Endodermal cell (in vitro differentiated cells): ENCODE measurements at regions not wholly inside any gene's neighbourhood (a gene's known extent, or its start where the extent isn't known, plus 50 kb on each side); places are given as distances from the start of the nearest gene placed in this dataset.
"Not testable (repeated sequence)": the region's sequence is repeated elsewhere in the genome, so short reads cannot be mapped to it uniquely, and the experiment has no call there.

Experiments
- DNase-seq: peaks from one replicate; pipeline ENCODE4 v3.0.0-alpha.2; 2017
- H3K27ac ChIP-seq: 2 replicates; pipeline ENCODE4 v1.5.1; 2013; ENCODE audit warnings: mild to moderate bottlenecking, low read depth, low read length, moderate library complexity
- H3K27me3 ChIP-seq: 2 replicates; pipeline ENCODE4 v1.6.1; 2013; ENCODE audit warnings: mild to moderate bottlenecking, low read length, moderate library complexity; ENCODE audit not compliant: insufficient read depth, control insufficient read depth, poor library complexity, severe bottlenecking
- H3K36me3 ChIP-seq: 2 replicates; pipeline ENCODE4 v1.7.0; 2013; ENCODE audit warnings: mild to moderate bottlenecking, low read length, moderate library complexity; ENCODE audit not compliant: control insufficient read depth, insufficient read depth
- H3K4me1 ChIP-seq: one replicate; pipeline ENCODE4 v1.7.0; 2013; ENCODE audit warnings: low read length; ENCODE audit not compliant: control insufficient read depth, insufficient read depth
- H3K4me3 ChIP-seq: 2 replicates; pipeline ENCODE4 v1.5.1; 2013; ENCODE audit warnings: mild to moderate bottlenecking, low read length, moderate library complexity
- H3K9ac ChIP-seq: 2 replicates; pipeline ENCODE4 v1.6.1; 2013; ENCODE audit warnings: mild to moderate bottlenecking, low read length, moderate library complexity; ENCODE audit not compliant: poor library complexity, severe bottlenecking; ENCODE audit errors: extremely low read depth
- H3K9me3 ChIP-seq: 2 replicates; pipeline ENCODE4 v1.6.1; 2013; ENCODE audit warnings: mild to moderate bottlenecking, low read length, moderate library complexity; ENCODE audit not compliant: control insufficient read depth
- H3K27ac Mint-ChIP-seq: 2 replicates; pipeline ENCODE4 v1.8.0; 2020; ENCODE audit warnings: mixed read lengths
- H3K27me3 Mint-ChIP-seq: 2 replicates; pipeline ENCODE4 v1.8.0; 2021; ENCODE audit warnings: mild to moderate bottlenecking, mixed read lengths; ENCODE audit not compliant: insufficient read depth
- H3K36me3 Mint-ChIP-seq: 2 replicates; pipeline ENCODE4 v1.8.0; 2020; ENCODE audit warnings: low read depth, mixed read lengths
- H3K4me1 Mint-ChIP-seq: 2 replicates; pipeline ENCODE4 v1.8.0; 2020; ENCODE audit warnings: mixed read lengths
- H3K4me3 Mint-ChIP-seq: 2 replicates; pipeline ENCODE4 v1.8.0; 2020; ENCODE audit warnings: mild to moderate bottlenecking, moderate library complexity, mixed read lengths
- H3K9me3 Mint-ChIP-seq: 2 replicates; pipeline ENCODE4 v1.8.0; 2020; ENCODE audit warnings: mild to moderate bottlenecking, mixed read lengths
- WGBS, 2 experiments: methylation state at CpG; one replicate each; pipeline versions ENCODE4 v1.1.5 to v1.1.7; 2013; ENCODE audit warnings: missing lambda C conversion rate in 2 of 2, mixed read lengths in 1 of 2; ENCODE audit not compliant: insufficient coverage in 1 of 2, insufficient read length in 1 of 2; 5-methylcytosine and 5-hydroxymethylcytosine counted together
- TF ChIP-seq, protein P1 (sequence below): fragments of 200-600 bp; sonication (generic); conservative IDR thresholded peaks from 2 replicates; pipeline ENCODE4 v1.5.0; 2021; ENCODE audit warnings: antibody characterized with exemption, mild to moderate bottlenecking

DNA sequence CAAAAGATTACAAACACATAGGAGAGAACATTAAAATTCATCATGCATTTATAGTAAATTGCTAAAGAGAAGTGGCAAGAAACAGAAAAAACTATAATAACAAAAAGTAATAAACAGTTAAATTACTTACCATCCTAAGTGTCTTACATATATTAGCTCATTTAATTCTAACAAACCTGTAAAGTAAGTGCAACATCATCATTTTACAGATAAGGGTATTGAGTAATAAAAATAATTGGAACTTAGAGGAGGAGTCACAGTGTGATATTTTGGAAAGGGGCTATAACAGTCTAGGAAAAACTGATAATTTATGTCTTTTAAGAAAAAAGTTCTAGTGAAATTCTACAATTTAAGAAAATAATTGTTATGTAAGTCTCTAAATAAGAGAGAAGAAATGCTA is 592.8 kb downstream of the DMRTA1 start:
- no peaks in the 10 kb centered on the region for H3K4me1 Mint-ChIP-seq
- no peak overlapping the region for H3K4me3 Mint-ChIP-seq
- Histone ChIP-seq H3K4me1 (no peaks in the 10 kb centered on the region), H3K27me3 (no peaks in the 10 kb centered on the region), H3K9me3 (no peaks in the 10 kb centered on the region), H3K9ac (no peak overlapping the region), H3K36me3 (no peaks in the 10 kb centered on the region), H3K4me3 (no peak overlapping the region), H3K27ac (no peak overlapping the region)
- TF ChIP-seq, protein P1, sequence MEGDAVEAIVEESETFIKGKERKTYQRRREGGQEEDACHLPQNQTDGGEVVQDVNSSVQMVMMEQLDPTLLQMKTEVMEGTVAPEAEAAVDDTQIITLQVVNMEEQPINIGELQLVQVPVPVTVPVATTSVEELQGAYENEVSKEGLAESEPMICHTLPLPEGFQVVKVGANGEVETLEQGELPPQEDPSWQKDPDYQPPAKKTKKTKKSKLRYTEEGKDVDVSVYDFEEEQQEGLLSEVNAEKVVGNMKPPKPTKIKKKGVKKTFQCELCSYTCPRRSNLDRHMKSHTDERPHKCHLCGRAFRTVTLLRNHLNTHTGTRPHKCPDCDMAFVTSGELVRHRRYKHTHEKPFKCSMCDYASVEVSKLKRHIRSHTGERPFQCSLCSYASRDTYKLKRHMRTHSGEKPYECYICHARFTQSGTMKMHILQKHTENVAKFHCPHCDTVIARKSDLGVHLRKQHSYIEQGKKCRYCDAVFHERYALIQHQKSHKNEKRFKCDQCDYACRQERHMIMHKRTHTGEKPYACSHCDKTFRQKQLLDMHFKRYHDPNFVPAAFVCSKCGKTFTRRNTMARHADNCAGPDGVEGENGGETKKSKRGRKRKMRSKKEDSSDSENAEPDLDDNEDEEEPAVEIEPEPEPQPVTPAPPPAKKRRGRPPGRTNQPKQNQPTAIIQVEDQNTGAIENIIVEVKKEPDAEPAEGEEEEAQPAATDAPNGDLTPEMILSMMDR, result no peak
- DNase-seq, result no peak
- H3K27ac Mint-ChIP-seq, result no peak overlapping the region
- H3K36me3 Mint-ChIP-seq, result no peaks in the 10 kb centered on the region
- H3K27me3 Mint-ChIP-seq, result no peaks in the 10 kb centered on the region
- no peaks in the 10 kb centered on the region for H3K9me3 Mint-ChIP-seq

DNA sequence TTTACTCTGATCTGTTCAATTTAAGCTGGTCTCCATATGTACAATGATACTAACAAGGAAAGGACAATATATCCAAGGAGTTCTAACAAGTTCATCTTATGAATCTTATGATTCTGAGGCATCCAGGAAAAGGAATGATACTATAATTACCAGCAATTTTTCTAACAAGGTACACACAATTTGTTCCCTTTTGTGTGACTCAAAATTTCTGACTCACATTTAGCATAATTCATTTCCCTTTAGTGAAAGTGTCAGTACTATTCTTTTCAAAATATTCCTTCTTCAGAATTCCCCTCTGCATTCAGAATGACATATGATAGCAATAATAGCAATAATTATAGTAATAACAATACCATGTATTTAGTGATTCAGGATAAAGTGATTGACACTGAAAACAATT is 594.8 kb downstream of the DMRTA1 start:
- Mint-ChIP-seq H3K9me3 (no peaks in the 10 kb centered on the region), H3K36me3 (no peaks in the 10 kb centered on the region), H3K27me3 (no peaks in the 10 kb centered on the region), H3K27ac (no peak overlapping the region), H3K4me1 (peaks cover 15% of the 10 kb centered on the region), H3K4me3 (no peak overlapping the region)
- no peak overlapping the region for H3K4me3 ChIP-seq
- no peaks in the 10 kb centered on the region for H3K9me3 ChIP-seq
- no peak overlapping the region for H3K27ac ChIP-seq
- H3K9ac ChIP-seq, result no peak overlapping the region
- no peaks in the 10 kb centered on the region for H3K36me3 ChIP-seq
- TF ChIP-seq, protein P1, result no peak
- no peaks in the 10 kb centered on the region for H3K27me3 ChIP-seq
- peaks cover 10% of the 10 kb centered on the region for H3K4me1 ChIP-seq
- no peak for DNase-seq

GRCh38 chr9:23044549-23044948 is 597.9 kb downstream of the DMRTA1 start:
- no peak overlapping the region for H3K4me3 Mint-ChIP-seq
- Histone ChIP-seq H3K36me3 (no peaks in the 10 kb centered on the region), H3K27ac (no peak overlapping the region), H3K9me3 (peaks cover 12% of the 10 kb centered on the region), H3K9ac (no peak overlapping the region), H3K4me3 (no peak overlapping the region), H3K27me3 (no peaks in the 10 kb centered on the region), H3K4me1 (peaks cover 14% of the 10 kb centered on the region)
- DNase-seq, result no peak
- H3K27me3 Mint-ChIP-seq, result no peaks in the 10 kb centered on the region
- H3K36me3 Mint-ChIP-seq, result no peaks in the 10 kb centered on the region
- no peak overlapping the region for H3K27ac Mint-ChIP-seq
- H3K9me3 Mint-ChIP-seq, result peaks cover 6% of the 10 kb centered on the region
- peaks cover 25% of the 10 kb centered on the region for H3K4me1 Mint-ChIP-seq
- TF ChIP-seq, protein P1, result no peak

DNA sequence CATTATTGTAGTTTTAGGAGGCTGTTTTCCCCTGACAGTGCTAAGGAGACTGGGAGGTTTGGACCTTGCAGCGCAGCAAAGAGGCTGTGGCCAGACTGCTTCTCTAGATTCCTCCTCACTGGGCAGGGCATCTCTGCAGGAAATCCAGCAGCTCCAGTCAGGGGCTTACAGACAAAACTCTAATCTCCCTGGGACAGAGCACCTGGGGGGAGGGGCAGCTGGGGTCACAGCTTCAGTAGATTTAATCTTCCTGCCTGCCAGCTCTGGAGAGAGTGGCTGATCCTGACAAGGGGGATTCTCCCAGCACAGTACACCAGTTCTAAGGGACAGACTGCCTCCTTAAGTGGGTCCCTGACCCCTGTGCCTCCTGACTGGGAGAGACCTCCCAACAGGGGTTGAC is 599.4 kb downstream of the DMRTA1 start:
- Histone ChIP-seq H3K9me3 (peaks cover 12% of the 10 kb centered on the region), H3K4me1 (peaks cover 14% of the 10 kb centered on the region), H3K4me3 (peak overlapping the region; percentile 49)
- peak; percentile 84 for DNase-seq
- H3K9me3 Mint-ChIP-seq, H3K27me3 Mint-ChIP-seq, H3K27ac ChIP-seq, H3K27me3 ChIP-seq, H3K36me3 Mint-ChIP-seq, H3K27ac Mint-ChIP-seq, H3K36me3 ChIP-seq, H3K9ac ChIP-seq: not testable (repeated sequence)
- WGBS, 2 experiments, result 86% methylated on average over 1 of the region's 1 CpG; no CpG with 5 or more reads in 1 of the 2 experiments
- Mint-ChIP-seq H3K4me3 (peak overlapping the region; percentile 13), H3K4me1 (peaks cover 32% of the 10 kb centered on the region)
